Tibial nerve (tissue), 4 donors: ENCODE measurements at regions not wholly inside any gene's neighbourhood (a gene's known extent, or its start where the extent isn't known, plus 50 kb on each side); places are given as distances from the start of the nearest gene placed in this dataset.

Source experiments
- DNase-seq, 2 donors: peaks; one replicate each; pipeline ENCODE4 v3.0.0-alpha.2; 2019; ENCODE audit warnings: low spot score in 2 of 2
- H3K27ac ChIP-seq, 4 donors: fragments of 200-600 bp; sonication (generic) in 3 of 4; one replicate each; pipeline ENCODE4 v1.5.1; 2017 to 2019; ENCODE audit warnings: mild to moderate bottlenecking in 1 of 4
- H3K27me3 ChIP-seq, 2 donors: fragments of 200-600 bp; sonication (generic) in 1 of 2; one replicate each; pipeline versions ENCODE4 v1.5.1 to v1.6.0; 2017 to 2019
- H3K36me3 ChIP-seq, 3 donors: fragments of 200-600 bp; sonication (generic); one replicate each; pipeline ENCODE4 v1.5.1; 2018 to 2019
- H3K4me1 ChIP-seq, 4 donors: fragments of 200-600 bp; sonication (generic) in 3 of 4; one replicate each; pipeline ENCODE4 v1.5.1; 2017 to 2019
- H3K4me3 ChIP-seq, 4 donors: fragments of 200-600 bp; sonication (generic) in 3 of 4; one replicate each; pipeline ENCODE4 v1.5.1; 2017 to 2019; ENCODE audit warnings: mild to moderate bottlenecking in 1 of 4, moderate library complexity in 1 of 4
- H3K9me3 ChIP-seq, 4 donors: fragments of 200-600 bp; sonication (generic) in 3 of 4; one replicate each; pipeline ENCODE4 v1.5.1; 2017 to 2019
- EP300 ChIP-seq, 2 donors: sonication (generic); formaldehyde crosslinking; IDR thresholded peaks; one replicate each; pipeline ENCODE4 v1.6.1; 2017; ENCODE audit warnings: antibody characterized with exemption in 2 of 2, mild to moderate bottlenecking in 1 of 2
- POLR2A ChIP-seq, 2 donors: fragments of 450-650 bp; IDR thresholded peaks; one replicate each; pipeline ENCODE4 v1.6.1; 2017; ENCODE audit warnings: antibody characterized with exemption in 2 of 2, mild to moderate bottlenecking in 2 of 2, moderate library complexity in 2 of 2
- WGBS, 2 donors: methylation state at CpG; one replicate each; pipeline ENCODE4 v1.1.5; 2018; 5-methylcytosine and 5-hydroxymethylcytosine counted together
- TF ChIP-seq, protein P1 (sequence below), 5 experiments: fragments of 200-600 bp in 3 of 5; fragments of 450-650 bp in 2 of 5; sonication (generic) in 3 of 5; IDR thresholded peaks; one replicate each; pipeline ENCODE4 v1.5.1; 2016 to 2019; ENCODE audit warnings: antibody characterized with exemption in 5 of 5, mild to moderate bottlenecking in 3 of 5, moderate library complexity in 2 of 5

DNA sequence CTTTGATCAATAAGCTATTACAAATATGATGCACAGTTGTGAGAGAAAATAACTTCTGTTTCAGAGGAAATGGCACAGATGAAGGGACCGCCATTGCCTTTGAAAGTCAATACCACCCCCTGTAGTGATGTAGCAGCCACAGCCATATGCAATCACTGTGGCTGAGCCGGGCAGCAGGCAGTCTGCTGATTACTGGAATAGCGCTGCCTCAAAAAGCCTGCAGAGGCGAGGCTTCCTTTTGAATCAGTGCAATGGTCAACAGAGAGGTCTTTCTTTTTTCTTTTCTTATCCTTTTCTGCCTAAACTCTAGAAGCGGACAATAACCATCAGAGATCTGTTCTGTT lies 265.1 kb upstream of the TAS2R1 start:
- TF ChIP-seq, protein P1, sequence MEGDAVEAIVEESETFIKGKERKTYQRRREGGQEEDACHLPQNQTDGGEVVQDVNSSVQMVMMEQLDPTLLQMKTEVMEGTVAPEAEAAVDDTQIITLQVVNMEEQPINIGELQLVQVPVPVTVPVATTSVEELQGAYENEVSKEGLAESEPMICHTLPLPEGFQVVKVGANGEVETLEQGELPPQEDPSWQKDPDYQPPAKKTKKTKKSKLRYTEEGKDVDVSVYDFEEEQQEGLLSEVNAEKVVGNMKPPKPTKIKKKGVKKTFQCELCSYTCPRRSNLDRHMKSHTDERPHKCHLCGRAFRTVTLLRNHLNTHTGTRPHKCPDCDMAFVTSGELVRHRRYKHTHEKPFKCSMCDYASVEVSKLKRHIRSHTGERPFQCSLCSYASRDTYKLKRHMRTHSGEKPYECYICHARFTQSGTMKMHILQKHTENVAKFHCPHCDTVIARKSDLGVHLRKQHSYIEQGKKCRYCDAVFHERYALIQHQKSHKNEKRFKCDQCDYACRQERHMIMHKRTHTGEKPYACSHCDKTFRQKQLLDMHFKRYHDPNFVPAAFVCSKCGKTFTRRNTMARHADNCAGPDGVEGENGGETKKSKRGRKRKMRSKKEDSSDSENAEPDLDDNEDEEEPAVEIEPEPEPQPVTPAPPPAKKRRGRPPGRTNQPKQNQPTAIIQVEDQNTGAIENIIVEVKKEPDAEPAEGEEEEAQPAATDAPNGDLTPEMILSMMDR (IDR thresholded peaks at IDR 0.05) = no peak
- TF ChIP-seq POLR2A (IDR thresholded peaks at IDR 0.05) (no peak), EP300 (IDR thresholded peaks at IDR 0.05) (no peak)
- 50 to 58% methylated on average over 5 of the region's 5 CpGs for WGBS, 2 donors
- Histone ChIP-seq H3K9me3 (peaks cover 0 to 16% (median 0%) of the 10 kb centered on the region in 4 donors), H3K4me3 (no peak overlapping the region), H3K27me3 (no peaks in the 10 kb centered on the region), H3K4me1 (no peaks in the 10 kb centered on the region), H3K36me3 (no peaks in the 10 kb centered on the region), H3K27ac (no peak overlapping the region)
- no peak for DNase-seq

- H3K27me3 ChIP-seq = no peaks in the 10 kb centered on the region
- WGBS, 2 donors = 58 to 70% methylated on average over 3 of the region's 3 CpGs
- TF ChIP-seq POLR2A (IDR thresholded peaks at IDR 0.05) = no peak
- TF ChIP-seq EP300 (IDR thresholded peaks at IDR 0.05) = no peak
- TF ChIP-seq, protein P1 (IDR thresholded peaks at IDR 0.05) = no peak
- peaks cover 0 to 16% (median 0%) of the 10 kb centered on the region in 4 donors for H3K9me3 ChIP-seq
- H3K27ac ChIP-seq = no peak overlapping the region
- no peaks in the 10 kb centered on the region for H3K36me3 ChIP-seq
- DNase-seq = no peak
- no peak overlapping the region for H3K4me3 ChIP-seq
- no peaks in the 10 kb centered on the region for H3K4me1 ChIP-seq
Observed at GRCh38 chr5:9894571-9895301, 264.6 kb upstream of the TAS2R1 start.

DNA sequence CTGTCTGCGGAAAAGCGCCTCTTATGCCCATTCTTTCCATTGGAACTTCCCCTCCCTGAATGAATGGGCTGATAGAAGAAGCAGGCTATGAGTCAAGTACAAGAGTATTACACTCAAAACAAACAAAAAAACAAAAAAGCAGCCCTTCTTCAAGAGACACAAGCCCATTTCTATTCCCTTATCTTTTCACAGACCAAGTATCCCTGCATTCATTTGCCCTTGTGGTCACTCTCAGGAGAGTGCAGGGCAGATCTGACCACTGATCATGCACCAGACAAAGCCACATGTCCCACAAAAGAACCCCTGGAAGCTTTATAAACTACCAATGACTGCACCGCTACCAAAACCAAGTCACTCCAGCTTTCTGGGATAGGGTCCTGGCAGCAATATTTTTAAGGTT lies 262.5 kb upstream of the TAS2R1 start:
- DNase-seq = no peak
- 56 to 78% methylated on average over 3 of the region's 3 CpGs for WGBS, 2 donors
- Histone ChIP-seq H3K27ac (no peak overlapping the region), H3K4me1 (no peaks in the 10 kb centered on the region), H3K27me3 (no peaks in the 10 kb centered on the region), H3K9me3 (peaks cover 0 to 16% (median 0%) of the 10 kb centered on the region in 4 donors), H3K36me3 (no peaks in the 10 kb centered on the region), H3K4me3 (no peak overlapping the region)
- TF ChIP-seq, protein P1 (IDR thresholded peaks at IDR 0.05) = no peak
- TF ChIP-seq EP300 (IDR thresholded peaks at IDR 0.05) = no peak
- TF ChIP-seq POLR2A (IDR thresholded peaks at IDR 0.05) = no peak

DNA sequence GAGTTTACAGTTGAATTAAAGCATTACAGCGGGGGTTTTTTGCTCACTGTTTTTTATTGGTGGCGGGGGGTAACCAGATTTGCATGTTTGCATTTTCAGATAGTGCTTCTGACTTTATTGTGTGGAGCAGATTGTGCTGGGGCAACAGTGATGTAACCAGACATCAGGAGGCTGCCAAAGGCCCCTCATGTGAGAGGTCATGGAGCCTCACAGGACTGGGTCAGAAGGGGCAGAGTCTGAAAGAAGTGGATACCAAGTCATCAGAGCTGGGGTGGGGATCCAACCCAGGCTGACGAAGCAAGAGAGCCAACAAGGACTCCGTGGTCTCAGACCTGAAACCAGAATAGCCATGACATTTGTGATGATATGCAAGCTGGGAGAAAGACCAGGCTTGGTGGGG lies 259.4 kb upstream of the TAS2R1 start:
- no peak for DNase-seq
- TF ChIP-seq EP300 (IDR thresholded peaks at IDR 0.05) (no peak), POLR2A (IDR thresholded peaks at IDR 0.05) (no peak)
- TF ChIP-seq, protein P1 (IDR thresholded peaks at IDR 0.05) = no peak
- peaks cover 0 to 10% (median 0%) of the 10 kb centered on the region in 4 donors for H3K9me3 ChIP-seq

GRCh38 chr5:9888501-9888901 lies 258.4 kb upstream of the TAS2R1 start:
- no peak overlapping the region for H3K27ac ChIP-seq
- no peak for TF ChIP-seq POLR2A (IDR thresholded peaks at IDR 0.05)
- no peak for TF ChIP-seq EP300 (IDR thresholded peaks at IDR 0.05)
- TF ChIP-seq, protein P1 (IDR thresholded peaks at IDR 0.05) = no peak
- no peak for DNase-seq
- 72 to 73% methylated on average over 3 of the region's 3 CpGs for WGBS, 2 donors
- H3K9me3 ChIP-seq = peaks cover 0 to 3% (median 0%) of the 10 kb centered on the region in 4 donors
- H3K4me1 ChIP-seq = no peaks in the 10 kb centered on the region
- H3K27me3 ChIP-seq = no peaks in the 10 kb centered on the region
- no peak overlapping the region for H3K4me3 ChIP-seq
- no peaks in the 10 kb centered on the region for H3K36me3 ChIP-seq

More for the DNA sequence above, 259.4 kb upstream of the TAS2R1 start:
- no peaks in the 10 kb centered on the region for H3K27me3 ChIP-seq
- no peaks in the 10 kb centered on the region for H3K36me3 ChIP-seq
- no peaks in the 10 kb centered on the region for H3K4me1 ChIP-seq
- H3K27ac ChIP-seq = no peak overlapping the region
- H3K4me3 ChIP-seq = no peak overlapping the region
- 82 to 86% methylated on average over 4 of the region's 4 CpGs for WGBS, 2 donors
